GM12873 (cell line): ENCODE measurements at regions not wholly inside any gene's neighbourhood (a gene's known extent, or its start where the extent isn't known, plus 50 kb on each side); places are given as distances from the start of the nearest gene placed in this dataset.

ENCODE experiments used
- TF ChIP-seq, protein P1 (sequence below): IDR thresholded peaks from 2 replicates; pipeline ENCODE4 v1.5.1; 2012; ENCODE audit warnings: low read depth, mild to moderate bottlenecking, moderate library complexity, low read length, control low read depth; ENCODE audit not compliant: insufficient read depth; ENCODE audit errors: missing control alignments

DNA sequence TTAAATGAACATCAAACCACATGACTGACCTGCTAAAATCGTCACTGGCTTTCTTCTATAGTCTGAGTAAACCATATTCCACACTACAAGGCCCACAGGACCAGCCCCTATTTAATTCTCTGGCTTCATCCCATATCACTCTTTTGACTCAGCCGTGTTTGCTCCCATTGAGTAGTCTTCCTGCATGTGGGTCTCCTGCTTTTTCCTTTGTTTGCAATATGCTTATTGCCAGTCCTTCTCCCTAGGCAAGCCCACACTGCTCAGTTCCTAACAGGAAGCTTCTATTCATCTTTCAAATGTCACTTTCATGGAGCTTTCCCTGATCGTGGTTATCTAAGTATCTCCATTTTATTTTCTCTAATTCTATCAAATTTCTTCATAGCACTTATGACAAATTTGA lies 329.6 kb downstream of the RAPGEF2 start:
- TF ChIP-seq, protein P1, sequence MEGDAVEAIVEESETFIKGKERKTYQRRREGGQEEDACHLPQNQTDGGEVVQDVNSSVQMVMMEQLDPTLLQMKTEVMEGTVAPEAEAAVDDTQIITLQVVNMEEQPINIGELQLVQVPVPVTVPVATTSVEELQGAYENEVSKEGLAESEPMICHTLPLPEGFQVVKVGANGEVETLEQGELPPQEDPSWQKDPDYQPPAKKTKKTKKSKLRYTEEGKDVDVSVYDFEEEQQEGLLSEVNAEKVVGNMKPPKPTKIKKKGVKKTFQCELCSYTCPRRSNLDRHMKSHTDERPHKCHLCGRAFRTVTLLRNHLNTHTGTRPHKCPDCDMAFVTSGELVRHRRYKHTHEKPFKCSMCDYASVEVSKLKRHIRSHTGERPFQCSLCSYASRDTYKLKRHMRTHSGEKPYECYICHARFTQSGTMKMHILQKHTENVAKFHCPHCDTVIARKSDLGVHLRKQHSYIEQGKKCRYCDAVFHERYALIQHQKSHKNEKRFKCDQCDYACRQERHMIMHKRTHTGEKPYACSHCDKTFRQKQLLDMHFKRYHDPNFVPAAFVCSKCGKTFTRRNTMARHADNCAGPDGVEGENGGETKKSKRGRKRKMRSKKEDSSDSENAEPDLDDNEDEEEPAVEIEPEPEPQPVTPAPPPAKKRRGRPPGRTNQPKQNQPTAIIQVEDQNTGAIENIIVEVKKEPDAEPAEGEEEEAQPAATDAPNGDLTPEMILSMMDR, result no peak

DNA sequence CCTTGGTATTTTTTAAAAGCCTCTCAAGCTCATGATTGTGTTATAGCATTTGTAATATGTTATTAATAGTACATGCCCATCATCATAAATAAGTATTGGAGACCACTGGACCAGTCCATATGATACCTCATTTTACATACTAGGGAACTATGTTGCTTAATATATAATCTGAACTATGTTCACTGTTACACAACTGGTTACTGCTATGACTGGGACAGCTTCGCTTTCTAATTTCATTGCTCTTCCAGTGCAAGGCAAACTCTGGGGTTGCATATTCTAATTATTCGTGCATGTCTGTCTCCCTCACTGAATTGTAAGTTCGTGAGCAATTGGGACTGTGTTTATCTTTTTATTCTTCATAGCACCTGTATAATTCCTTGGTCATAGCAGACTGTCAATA lies 330.5 kb downstream of the RAPGEF2 start:
- TF ChIP-seq, protein P1, result no peak

DNA sequence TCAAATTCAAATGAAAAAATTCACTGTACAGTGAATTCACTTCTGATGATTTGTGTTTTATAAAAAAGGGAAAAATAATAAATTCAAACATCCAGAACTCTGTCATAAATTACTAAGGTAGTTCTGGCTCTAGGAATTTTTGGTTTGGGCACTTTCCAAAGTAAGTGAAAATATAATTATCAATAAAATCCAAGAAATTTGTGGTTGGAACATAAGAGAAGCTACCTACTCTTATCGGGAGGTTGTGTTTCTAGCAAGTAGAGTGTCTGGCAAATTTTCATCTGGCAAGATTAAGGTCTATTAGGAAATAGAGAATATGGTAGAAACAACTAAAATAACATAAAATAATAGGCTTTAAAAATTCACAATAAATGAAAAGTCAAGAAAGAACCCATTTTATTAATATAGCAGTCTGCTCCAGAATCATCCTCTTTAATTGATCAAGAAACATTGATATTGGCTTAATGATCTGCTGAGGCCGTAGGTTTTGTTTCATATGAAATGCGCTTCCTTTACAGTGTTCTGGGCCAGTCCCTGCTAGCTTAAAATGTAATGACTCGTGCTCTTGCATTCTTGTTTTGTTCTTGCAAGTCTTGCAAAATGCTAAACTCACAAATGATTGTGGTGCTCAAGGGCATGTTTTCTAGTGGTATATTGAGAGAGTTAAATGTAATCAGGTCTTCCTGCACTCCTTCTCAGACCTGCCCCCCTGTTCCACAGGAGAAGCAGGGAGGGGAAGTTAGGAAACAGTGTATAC lies 331.4 kb downstream of the RAPGEF2 start:
- TF ChIP-seq, protein P1, result no peak

DNA sequence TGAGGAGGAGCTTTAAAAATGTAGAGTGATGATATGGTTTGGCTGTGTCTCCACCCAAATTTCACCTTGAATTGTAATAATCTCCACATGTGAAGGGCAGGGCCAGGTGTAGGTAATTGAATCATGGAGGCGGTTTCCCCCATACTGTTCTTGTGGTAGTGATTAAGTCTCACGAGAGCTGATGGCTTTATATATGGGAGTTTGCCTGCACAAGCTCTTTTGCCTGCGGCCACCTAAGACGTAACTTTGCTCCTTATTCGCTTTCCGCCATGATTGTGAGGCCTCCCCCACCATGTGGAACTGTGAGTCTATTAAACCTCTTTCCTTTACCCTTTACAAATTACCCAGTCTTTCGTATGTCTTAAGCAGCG lies 332.0 kb downstream of the RAPGEF2 start:
- TF ChIP-seq, protein P1, result no peak

DNA sequence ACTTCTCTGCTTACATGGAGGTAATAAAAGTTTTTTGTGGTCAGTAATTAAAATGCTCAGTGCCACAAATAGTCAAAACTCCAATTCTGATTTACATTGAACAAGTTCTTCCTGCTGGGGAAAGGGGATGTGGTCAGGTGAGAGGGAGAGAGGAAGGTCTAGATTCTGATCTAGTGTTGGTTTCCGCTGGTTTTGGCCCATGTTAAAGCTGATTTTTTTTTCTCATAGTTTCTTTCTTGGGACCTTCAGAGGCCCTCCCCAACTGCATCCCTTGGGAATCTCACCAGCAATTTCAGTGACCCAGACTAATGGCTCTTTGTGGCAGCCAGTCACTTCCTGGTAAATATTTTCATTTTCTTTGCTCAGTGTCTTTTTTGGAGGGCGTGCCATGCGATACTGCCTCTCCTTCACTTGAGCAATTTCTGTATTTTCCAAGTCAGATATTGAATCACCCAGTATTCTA lies 332.7 kb downstream of the RAPGEF2 start:
- TF ChIP-seq, protein P1, result no peak

DNA sequence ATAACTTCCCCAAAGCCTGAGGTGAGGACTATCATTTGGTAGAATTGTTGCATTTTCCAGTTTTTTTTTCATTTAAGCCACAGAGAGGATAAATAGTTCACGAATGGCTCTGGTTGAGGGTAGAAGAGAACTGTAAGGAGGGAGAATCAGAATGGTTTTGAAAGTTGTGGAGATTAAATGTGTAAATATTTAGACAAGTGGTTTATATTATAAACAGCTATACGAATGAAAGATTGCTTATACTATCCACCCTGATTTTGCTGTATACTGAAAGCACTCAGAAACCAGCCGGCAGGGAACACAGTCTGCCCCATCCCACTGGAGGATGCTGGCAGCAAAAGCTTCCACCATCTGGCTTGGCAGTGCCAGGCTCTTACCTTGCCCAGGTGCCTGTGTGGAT lies 341.1 kb downstream of the RAPGEF2 start:
- TF ChIP-seq, protein P1, result no peak

DNA sequence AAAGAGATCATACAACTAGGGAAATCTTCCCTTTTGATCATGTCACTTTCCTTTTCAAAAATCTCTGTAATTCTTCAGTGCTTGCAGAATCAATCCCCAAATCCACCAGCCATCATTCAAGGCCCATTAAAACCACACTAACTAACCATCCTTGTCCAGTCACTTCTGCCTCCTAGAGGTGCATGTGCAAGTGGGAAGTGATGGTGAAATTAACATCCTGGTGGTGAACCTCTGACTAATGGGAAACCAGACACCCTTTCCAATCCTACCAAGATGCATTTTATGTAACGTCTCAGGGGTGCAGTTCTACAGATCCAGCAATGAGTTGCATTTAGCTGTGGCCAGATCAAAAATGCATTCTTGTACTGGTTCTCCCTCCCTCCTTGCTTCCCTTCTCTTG lies 341.8 kb downstream of the RAPGEF2 start:
- TF ChIP-seq, protein P1, result no peak
